ENCODE measurements at regions not wholly inside any gene's neighbourhood (a gene's known extent, or its start where the extent isn't known, plus 50 kb on each side); places are given as distances from the start of the nearest gene placed in this dataset.
"Not testable (repeated sequence)": the region's sequence is repeated elsewhere in the genome, so short reads cannot be mapped to it uniquely, and the experiment has no call there.

- DNase-seq (ENCODE audit: low read depth), result no peak
- H3K4me3 ChIP-seq (replicated peaks; ENCODE audit: low read depth, low read length), result no peak overlapping the region
- TF ChIP-seq CTCF (IDR thresholded peaks at IDR 0.05; ENCODE audit: low read length, missing control alignments), result no peak
These were observed 669.6 kb upstream of the PCDH10 start for GRCh38 chr4:132479543-132479942.

DNA sequence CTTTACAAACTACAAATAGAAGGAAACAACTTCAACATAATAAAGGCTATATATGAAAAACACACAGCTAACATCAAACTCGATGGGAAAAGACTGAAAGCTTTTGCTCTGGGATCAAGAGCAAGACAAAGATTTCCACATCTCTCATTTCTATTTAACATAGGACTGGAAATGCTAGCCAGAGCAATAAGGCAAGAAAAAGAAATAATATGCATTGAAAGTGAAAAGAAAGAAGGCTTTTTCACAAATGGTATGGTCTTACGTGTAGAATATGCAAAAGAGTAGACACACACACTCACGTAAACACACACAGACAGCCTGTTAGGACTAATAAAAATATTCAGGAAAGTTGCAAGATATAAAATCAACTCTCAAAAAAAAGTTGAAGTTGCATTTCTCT lies 660.5 kb upstream of the PCDH10 start:
- H3K4me3 ChIP-seq (replicated peaks; ENCODE audit: low read depth, low read length), result no peak overlapping the region
- DNase-seq (ENCODE audit: low read depth), result no peak
- no peak for TF ChIP-seq CTCF (IDR thresholded peaks at IDR 0.05; ENCODE audit: low read length, missing control alignments)

DNA sequence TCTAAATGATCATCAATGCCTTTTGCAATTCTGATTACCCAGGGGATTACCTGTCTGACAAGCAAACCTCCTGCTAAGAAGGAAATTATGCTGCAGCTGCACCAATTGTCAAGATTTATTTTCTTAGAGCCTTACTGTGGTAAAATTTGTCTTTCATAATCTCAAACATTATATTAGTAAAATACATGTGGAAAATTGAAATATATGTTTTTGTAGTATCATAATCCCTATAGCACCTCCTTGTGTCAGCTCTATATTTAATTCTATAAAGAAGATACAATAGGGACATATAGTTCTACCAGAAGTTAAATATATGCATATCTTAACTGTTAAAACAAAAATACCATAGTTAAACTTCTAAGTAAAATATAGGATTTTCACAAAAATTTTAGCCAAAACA lies 655.6 kb upstream of the PCDH10 start:
- no peak for DNase-seq (ENCODE audit: low read depth)
- H3K4me3 ChIP-seq (replicated peaks; ENCODE audit: low read depth, low read length), result no peak overlapping the region
- no peak for TF ChIP-seq CTCF (IDR thresholded peaks at IDR 0.05; ENCODE audit: low read length, missing control alignments)

DNA sequence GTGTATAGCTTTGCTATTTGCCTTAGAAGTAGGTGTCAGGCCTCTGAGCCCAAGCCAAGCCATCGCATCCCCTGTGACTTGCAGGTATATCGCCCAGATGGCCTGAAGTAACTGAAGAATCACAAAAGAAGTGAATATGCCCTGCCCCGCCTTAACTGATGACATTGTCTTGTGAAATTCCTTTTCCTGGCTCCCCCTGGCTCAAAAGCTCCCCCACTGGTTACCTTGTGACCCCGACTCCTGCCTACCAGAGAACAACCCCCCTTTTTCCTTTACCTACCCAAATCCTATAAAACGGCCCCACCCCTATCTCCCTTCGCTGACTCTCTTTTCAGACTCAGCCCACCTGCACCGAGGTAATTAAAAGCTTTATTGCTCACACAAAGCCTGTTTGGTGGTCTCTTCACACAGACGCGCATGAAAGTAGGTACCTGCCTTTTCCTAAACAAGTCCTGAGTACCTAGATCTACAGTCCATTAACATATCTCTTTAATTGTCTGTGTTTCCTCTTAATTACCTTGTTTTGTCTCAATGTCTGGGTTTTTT lies 653.8 kb upstream of the PCDH10 start:
- not testable (repeated sequence) for DNase-seq (ENCODE audit: low read depth); H3K4me3 ChIP-seq (replicated peaks; ENCODE audit: low read depth, low read length)

GRCh38 chr4:132498215-132498614 lies 650.9 kb upstream of the PCDH10 start:
- TF ChIP-seq CTCF (IDR thresholded peaks at IDR 0.05; ENCODE audit: low read length, missing control alignments), result no peak
- no peak overlapping the region for H3K4me3 ChIP-seq (replicated peaks; ENCODE audit: low read depth, low read length)
- no peak for DNase-seq (ENCODE audit: low read depth)

- no peak for DNase-seq (ENCODE audit: low read depth)
- no peak overlapping the region for H3K4me3 ChIP-seq (replicated peaks; ENCODE audit: low read depth, low read length)
- TF ChIP-seq CTCF (IDR thresholded peaks at IDR 0.05; ENCODE audit: low read length, missing control alignments), result no peak
These were observed 647.0 kb upstream of the PCDH10 start for GRCh38 chr4:132502096-132502552.

GRCh38 chr4:132504438-132504837 lies 644.7 kb upstream of the PCDH10 start:
- H3K4me3 ChIP-seq (replicated peaks; ENCODE audit: low read depth, low read length), result no peak overlapping the region
- no peak for TF ChIP-seq CTCF (IDR thresholded peaks at IDR 0.05; ENCODE audit: low read length, missing control alignments)
- no peak for DNase-seq (ENCODE audit: low read depth)
